NCI-H128 (cell line): ENCODE measurements at regions not wholly inside any gene's neighbourhood (a gene's known extent, or its start where the extent isn't known, plus 50 kb on each side); places are given as distances from the start of the nearest gene placed in this dataset.
A peak's percentile ranks its signal among the peaks of the same experiment; 100 is the strongest.

Experiments used
- DNase-seq: peaks from one replicate; lab custom pipeline; 2025; ENCODE audit not compliant: unreplicated experiment; lab: John Stamatoyannopoulos, UW

DNA sequence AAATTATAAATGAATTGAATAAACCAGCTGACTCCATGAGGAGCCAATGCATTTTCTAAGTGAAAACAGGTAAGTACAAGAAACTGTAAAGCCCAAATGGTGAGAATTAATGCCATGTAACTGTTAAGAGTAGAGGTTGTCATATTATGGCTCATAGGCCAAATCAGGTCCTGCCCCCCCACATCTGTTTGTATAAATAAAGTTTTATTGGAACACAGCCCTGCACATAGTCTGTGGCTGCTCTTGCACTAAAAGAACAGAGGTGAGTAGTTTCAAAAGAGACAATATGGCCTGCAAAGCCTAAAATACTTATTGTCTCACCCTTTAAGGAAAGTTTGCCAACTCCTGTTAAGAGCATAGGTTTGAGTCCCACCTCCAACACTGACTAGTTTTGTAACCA is 140.5 kb upstream of the SRRM4 start:
- no peak for DNase-seq

- DNase-seq = no peak
Measured at GRCh38 chr12:118841588-118841987, 139.8 kb upstream of the SRRM4 start.

DNA sequence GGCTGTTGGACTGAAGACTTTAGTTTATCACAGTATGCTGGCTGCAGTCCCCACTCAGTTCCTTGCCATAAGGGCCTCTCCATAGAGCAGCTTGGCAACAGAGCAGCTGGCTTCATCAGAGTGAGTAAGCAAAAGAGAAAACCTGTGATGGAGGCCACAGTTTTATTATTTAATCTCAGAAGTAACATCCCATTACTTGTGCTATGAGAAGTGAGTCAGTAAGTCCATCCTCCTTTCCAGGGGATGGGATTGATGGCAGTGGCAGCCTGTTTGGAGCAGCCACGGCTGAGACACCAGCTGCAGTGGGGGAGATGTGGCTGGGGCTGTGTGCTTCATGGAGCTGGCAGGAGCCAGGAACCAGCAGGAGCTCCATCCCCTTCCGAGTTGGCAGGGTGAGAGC is 138.5 kb upstream of the SRRM4 start:
- no peak for DNase-seq

DNA sequence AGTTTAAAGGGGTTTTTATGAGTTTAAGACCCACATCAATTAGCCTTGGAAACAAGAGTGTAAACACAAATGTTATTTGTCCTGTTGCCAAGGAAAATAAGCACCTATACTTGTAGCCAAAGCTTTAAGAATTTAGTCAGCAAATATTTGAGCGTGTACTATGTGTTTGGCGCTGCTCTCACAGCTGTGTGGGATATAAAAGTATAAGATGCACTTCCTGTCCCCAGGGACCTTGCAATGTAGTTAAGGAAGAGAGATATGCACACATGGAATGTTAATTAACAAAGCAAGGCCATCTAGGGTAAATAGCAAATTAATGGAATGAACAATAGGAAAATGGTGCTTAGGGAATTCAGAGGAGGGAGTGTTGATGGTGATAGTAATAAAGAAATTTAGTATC is 134.9 kb upstream of the SRRM4 start:
- no peak for DNase-seq

DNA sequence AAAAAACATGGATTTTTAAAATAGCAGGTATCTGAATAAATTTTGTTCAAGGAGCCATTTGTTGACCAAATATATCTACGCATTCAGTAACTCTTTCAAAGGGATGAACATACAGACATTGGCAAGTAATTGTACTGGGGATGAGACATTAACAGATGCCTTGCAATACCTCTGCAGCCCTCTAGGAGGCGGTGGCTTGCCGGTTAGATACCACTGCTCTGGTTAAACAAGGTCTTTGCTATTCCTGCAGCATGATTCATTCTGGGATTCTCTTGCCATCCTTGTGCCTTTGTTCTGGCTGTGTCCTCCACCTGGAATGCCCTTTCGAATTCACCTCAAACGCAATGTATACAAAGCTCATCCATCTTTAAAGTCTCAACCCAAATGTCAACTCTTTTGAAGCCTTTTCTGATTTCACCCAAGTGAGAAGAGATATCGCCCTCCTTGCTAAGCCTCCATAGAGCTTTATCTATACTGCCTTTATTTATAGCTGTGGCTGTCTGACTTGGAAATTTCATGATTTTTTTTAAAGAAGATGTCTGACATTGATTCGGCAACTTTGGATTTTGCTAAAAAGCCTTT is 131.0 kb upstream of the SRRM4 start:
- no peak for DNase-seq

GRCh38 chr12:118851891-118852290 is 129.4 kb upstream of the SRRM4 start:
- no peak for DNase-seq

DNA sequence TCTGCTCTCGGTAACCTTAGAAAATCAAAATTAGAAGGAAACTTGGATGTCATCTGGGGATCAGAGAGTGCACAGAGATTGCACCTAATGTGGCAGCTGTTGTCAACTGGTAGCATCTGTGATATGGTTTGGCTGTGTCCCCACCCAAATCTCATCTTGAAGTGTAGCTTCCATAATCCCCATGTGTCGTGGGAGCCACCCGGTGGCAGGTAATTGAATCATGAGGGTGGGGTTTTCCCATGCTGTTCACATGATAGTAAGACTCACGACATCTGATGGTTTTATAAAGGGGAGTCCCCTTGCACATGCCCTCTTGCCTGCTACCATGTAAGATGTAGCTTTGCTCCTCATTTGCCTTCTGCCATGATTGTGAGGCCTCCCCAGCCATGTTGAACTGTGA is 127.7 kb upstream of the SRRM4 start:
- DNase-seq = no peak

GRCh38 chr12:118855858-118856257 is 125.5 kb upstream of the SRRM4 start:
- no peak for DNase-seq

DNA sequence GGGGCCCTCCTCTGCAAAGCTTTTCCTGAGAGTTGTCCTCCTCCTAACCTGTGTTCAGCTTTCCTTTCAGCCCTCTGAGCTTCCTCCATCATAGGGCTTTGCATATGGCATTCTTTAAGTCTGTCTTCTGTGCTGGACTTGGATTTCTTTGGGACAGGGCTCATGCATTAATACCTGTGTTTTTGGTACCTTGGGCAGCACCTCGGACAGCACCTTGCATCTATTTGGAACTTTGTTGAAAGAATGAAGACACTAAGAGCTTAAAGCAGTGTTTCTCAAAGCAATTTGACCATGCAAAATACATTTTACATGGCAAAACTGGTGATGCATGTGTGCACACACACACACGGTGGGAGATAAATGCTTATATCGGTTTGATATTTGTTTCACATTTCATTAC is 115.0 kb upstream of the SRRM4 start:
- DNase-seq = no peak

DNA sequence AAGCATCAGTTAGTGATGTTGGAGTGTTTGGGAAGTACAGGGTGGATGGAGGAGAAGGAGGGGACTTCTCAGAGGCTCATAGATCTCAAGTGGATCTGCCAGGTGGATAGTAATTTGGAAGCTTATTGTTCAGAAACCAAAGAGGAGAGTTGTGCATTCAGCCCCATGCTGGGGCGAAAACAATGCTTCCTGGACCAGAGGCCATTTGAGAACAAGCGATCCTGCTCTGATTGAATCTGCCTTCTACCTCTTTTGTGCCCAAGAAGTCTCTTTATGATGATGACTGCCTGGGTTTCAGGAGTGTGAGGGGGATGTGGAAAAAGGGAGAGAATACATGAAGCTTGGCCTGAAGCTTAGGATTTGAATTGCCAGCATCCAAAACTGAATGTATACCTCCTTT is 110.8 kb upstream of the SRRM4 start:
- DNase-seq = peak; percentile 70

DNA sequence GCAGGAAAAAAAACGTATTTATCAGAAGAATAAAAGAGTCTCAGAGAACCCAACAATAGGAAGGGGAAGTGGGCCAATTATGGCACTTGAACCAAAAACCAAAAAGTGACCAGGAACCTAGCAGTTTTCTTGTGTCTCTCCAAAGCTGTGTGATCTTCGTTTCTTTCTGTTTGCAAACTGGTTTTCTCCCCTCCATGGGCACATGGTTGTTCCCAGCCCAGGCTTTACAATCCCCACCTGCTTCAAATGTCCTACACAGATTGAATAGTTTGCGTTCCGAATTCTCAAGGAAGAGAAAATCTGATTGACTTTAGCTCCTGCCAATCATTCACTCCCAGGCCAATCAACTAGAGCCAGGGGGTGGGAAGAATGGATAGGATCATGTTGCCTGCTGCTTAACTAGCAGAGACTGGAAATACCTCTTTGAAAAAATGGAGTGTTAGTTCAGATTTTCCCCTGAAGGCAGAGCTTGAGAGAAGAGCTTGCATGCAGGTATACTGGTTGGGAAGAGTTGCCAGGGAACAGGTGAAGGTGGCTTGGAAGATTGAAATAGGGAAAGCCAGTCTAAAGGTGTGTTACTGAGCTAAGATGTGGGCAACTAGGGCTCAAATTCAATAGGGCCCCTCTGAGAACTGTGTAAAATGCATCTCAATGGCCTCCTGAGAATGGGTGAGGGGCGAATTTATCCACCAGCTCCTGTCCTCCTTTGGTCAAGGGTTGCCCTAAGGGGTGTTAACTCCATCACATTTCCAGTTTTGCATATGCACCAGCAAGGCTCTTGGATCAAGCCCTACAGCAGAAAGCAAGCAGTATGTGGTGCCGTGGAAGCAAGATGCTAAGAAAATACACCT is 106.4 kb upstream of the SRRM4 start:
- DNase-seq = peak; percentile 22

DNA sequence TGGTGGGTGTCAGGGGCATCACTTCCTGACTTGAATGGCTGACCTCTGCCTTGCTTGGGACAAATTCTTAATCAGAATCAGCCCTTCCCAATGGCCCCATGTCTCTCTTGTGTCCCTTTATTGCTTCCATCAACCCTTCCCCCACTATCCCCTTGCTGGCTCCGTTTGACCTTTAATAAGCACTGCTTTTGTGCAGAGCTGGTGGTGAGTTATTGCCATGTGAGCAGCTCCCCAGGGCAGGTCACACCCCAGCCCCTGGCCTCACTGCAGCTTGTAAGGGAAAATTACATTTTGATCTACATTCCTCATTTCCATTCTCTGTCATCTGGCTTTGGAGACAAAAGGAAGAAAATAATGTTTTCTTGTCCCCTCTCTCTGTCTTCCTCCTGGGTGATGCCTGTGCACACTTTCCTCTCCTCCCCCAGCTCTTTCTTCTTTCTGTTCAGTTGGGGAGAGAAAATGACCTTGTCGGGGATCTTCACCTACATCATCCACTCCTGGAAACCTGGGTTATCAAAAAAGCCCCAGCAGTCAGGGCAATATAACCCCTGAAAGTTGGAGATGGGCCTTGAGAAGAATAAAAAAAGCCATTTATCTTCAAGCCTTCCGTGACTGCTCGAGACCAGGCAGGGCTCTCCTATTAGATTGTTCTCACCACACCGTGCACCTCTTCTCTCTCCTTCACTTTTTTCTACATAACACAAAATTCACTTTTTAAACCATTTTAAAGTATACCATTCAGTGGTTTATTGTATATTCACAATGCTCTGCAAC is 100.4 kb upstream of the SRRM4 start:
- no peak for DNase-seq

GRCh38 chr12:118884226-118884625 is 97.1 kb upstream of the SRRM4 start:
- no peak for DNase-seq

- DNase-seq = no peak
Measured at GRCh38 chr12:118900993-118901392, 80.3 kb upstream of the SRRM4 start.

- DNase-seq = no peak
Measured at GRCh38 chr12:118908811-118909210, 72.5 kb upstream of the SRRM4 start.

DNA sequence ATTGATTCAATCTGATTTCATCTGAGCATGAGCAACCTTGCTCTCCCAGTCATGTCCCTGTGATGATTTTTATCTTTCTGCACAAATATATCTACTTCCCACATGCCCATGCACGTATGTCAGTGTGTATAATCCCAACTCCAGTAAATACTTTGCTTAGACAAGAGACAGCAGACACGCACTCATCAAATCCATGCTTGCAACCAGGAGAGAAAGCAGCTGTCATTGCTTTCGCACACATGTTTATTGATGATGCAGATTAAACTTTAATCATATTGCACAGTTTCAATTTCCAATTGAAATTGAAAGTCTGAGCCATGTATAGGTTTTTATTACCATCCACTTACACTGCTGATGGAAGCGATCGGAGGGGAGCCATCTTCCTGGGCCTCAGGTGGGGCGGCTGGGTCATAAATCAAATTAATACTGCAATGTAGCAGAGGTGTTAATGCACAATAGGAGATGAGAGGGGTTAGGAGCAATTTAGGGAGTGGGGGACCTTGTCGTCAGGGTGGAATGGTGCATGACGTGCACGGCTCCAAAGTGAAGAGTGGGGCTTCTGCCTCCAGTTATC is 68.6 kb upstream of the SRRM4 start:
- no peak for DNase-seq

DNA sequence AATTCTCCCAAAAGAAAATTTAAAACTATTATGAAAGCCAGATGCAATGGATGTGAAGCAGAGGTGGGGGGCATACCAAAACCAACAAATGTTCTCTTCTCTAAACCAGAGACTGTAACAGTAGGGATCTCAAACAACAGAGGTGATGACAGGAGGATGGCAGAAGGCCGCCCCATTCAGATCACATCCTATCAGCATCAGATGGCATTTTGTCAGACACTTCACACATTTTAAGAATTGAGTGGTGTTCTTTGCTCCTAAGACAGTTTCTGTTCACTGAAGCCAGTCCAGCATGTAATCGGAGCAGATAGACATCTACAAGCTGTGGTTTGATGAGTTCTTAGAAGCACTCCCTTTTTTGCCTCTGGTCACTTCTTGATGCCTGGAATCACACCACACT is 59.6 kb upstream of the SRRM4 start:
- no peak for DNase-seq

GRCh38 chr12:118922405-118922804 is 58.9 kb upstream of the SRRM4 start:
- no peak for DNase-seq

DNA sequence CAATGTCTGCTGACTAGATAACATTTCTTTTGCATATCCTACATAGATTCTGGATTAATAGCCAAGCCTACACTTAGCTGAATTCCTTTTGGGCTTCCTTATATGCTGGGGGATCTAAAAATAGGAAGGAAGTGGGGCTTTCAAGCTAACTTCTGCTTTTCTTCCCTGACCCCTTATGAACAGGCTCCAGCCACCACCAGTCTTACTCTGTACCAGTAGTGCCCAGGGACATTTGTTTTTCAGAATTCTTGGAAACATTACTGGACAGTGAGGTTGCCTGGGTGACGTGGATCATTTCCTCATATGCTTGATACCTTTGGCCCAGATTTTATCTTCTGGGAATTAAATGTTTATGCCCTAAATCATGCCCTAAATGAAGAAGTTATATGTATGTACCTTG is 55.9 kb upstream of the SRRM4 start:
- DNase-seq = no peak

DNA sequence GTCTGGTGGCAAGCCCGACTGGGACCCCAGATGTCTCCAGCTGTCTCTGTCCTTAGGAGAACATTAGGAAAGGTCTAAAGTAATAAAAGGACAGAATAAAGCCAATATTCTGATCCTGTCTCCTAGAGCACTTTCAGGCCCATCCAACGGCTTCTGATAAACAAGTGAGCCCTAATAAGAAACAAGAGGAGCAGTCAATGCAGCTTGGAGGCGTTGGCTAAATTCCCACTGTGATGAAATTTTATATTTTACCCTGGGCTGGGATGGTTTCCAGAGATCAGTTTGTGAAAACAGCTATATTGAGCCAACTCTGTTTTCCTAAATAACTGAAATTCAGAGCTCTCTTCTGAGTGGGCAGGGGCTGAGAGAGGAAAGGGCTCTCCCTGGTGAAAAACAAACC is 55.5 kb upstream of the SRRM4 start:
- no peak for DNase-seq
